ENCODE measurements at regions not wholly inside any gene's neighbourhood (a gene's known extent, or its start where the extent isn't known, plus 50 kb on each side); places are given as distances from the start of the nearest gene placed in this dataset.
A peak's percentile ranks its signal among the peaks of the same experiment; 100 is the strongest.

GRCh38 chr9:105132606-105133005, 111.8 kb upstream of the SLC44A1 start:
- no peak for DNase-seq
- Histone ChIP-seq H3K4me1 (peaks cover 3 to 20% (median 13%) of the 10 kb centered on the region in 6 donors), H3K9me3 (no peaks in the 10 kb centered on the region), H3K27me3 (replicated peaks in 1 of 7) (no peaks in the 10 kb centered on the region), H3K36me3 (no peaks in the 10 kb centered on the region), H3K27ac (no peak overlapping the region), H3K4me3 (no peak overlapping the region)
- TF ChIP-seq, protein P1, sequence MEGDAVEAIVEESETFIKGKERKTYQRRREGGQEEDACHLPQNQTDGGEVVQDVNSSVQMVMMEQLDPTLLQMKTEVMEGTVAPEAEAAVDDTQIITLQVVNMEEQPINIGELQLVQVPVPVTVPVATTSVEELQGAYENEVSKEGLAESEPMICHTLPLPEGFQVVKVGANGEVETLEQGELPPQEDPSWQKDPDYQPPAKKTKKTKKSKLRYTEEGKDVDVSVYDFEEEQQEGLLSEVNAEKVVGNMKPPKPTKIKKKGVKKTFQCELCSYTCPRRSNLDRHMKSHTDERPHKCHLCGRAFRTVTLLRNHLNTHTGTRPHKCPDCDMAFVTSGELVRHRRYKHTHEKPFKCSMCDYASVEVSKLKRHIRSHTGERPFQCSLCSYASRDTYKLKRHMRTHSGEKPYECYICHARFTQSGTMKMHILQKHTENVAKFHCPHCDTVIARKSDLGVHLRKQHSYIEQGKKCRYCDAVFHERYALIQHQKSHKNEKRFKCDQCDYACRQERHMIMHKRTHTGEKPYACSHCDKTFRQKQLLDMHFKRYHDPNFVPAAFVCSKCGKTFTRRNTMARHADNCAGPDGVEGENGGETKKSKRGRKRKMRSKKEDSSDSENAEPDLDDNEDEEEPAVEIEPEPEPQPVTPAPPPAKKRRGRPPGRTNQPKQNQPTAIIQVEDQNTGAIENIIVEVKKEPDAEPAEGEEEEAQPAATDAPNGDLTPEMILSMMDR (IDR thresholded peaks at IDR 0.05 in 8 of 11, conservative IDR thresholded peaks at IDR 0.05 in 3 of 11): no peak
- no peak for TF ChIP-seq POLR2A (IDR thresholded peaks at IDR 0.05)
- TF ChIP-seq POLR2AphosphoS5 (IDR thresholded peaks at IDR 0.05): no peak
- 76 to 93% (median 87%) methylated on average over 2 of the region's 2 CpGs for WGBS, 5 donors
- intact Hi-C loops (cut with DNase I; ENCODE audit: low total_unique reads): no loop called here

GRCh38 chr9:105138306-105138801, 106.1 kb upstream of the SLC44A1 start:
- intact Hi-C loops (cut with DNase I; ENCODE audit: low total_unique reads): no loop called here

GRCh38 chr9:105141146-105141975, 103.1 kb upstream of the SLC44A1 start:
- Histone ChIP-seq H3K36me3 (no peaks in the 10 kb centered on the region), H3K4me1 (peaks cover 0 to 35% (median 4%) of the 10 kb centered on the region in 6 donors), H3K27ac (peak overlapping the region in 5 of 8 donors; percentile 2 to 77 (median 62)), H3K9me3 (no peaks in the 10 kb centered on the region), H3K27me3 (replicated peaks in 1 of 7) (no peaks in the 10 kb centered on the region), H3K4me3 (no peak overlapping the region)
- intact Hi-C loops (cut with DNase I; ENCODE audit: low total_unique reads): no loop called here
- WGBS, 5 donors: 59 to 83% (median 74%) methylated on average over 5 of the region's 5 CpGs
- DNase-seq: no peak
- TF ChIP-seq, protein P1 (IDR thresholded peaks at IDR 0.05 in 8 of 11, conservative IDR thresholded peaks at IDR 0.05 in 3 of 11): no peak
- TF ChIP-seq POLR2A (IDR thresholded peaks at IDR 0.05): no peak
- TF ChIP-seq POLR2AphosphoS5 (IDR thresholded peaks at IDR 0.05): no peak

More at GRCh38 chr9:105138306-105138801, 106.1 kb upstream of the SLC44A1 start:
- H3K4me3 ChIP-seq: no peak overlapping the region
- no peaks in the 10 kb centered on the region for H3K27me3 ChIP-seq (replicated peaks in 1 of 7)
- no peak for DNase-seq
- no peaks in the 10 kb centered on the region for H3K36me3 ChIP-seq
- H3K4me1 ChIP-seq: peaks cover 0 to 24% (median 4%) of the 10 kb centered on the region in 6 donors
- H3K27ac ChIP-seq: no peak overlapping the region
- TF ChIP-seq, protein P1 (IDR thresholded peaks at IDR 0.05 in 8 of 11, conservative IDR thresholded peaks at IDR 0.05 in 3 of 11): no peak
- TF ChIP-seq POLR2AphosphoS5 (IDR thresholded peaks at IDR 0.05): no peak
- TF ChIP-seq POLR2A (IDR thresholded peaks at IDR 0.05): no peak
- 67 to 89% (median 82%) methylated on average over 5 of the region's 5 CpGs for WGBS, 5 donors
- no peaks in the 10 kb centered on the region for H3K9me3 ChIP-seq

- 87 to 96% (median 90%) methylated on average over 1 of the region's 1 CpG for WGBS, 5 donors
- Histone ChIP-seq H3K36me3 (no peaks in the 10 kb centered on the region), H3K27me3 (replicated peaks in 1 of 7) (no peaks in the 10 kb centered on the region), H3K4me1 (peaks cover 0 to 35% (median 4%) of the 10 kb centered on the region in 6 donors), H3K9me3 (no peaks in the 10 kb centered on the region), H3K27ac (peak overlapping the region in 3 of 8 donors; percentile 62 to 77 (median 68)), H3K4me3 (no peak overlapping the region)
- no peak for DNase-seq
- TF ChIP-seq POLR2AphosphoS5 (IDR thresholded peaks at IDR 0.05): no peak
- TF ChIP-seq, protein P1 (IDR thresholded peaks at IDR 0.05 in 8 of 11, conservative IDR thresholded peaks at IDR 0.05 in 3 of 11): no peak
- TF ChIP-seq POLR2A (IDR thresholded peaks at IDR 0.05): no peak
- intact Hi-C loops (cut with DNase I; ENCODE audit: low total_unique reads): no loop called here
Measured at GRCh38 chr9:105141976-105142250, 102.5 kb upstream of the SLC44A1 start.
